Right hindlimb (tissue), 1 donor: ENCODE measurements at regions not wholly inside any gene's neighbourhood (a gene's known extent, or its start where the extent isn't known, plus 50 kb on each side); places are given as distances from the start of the nearest gene placed in this dataset.

Experiments
- DNase-seq: peaks from one replicate; pipeline ENCODE4 v3.0.0-alpha.2; 2018

- DNase-seq = no peak
Measured at GRCh38 chr5:110324876-110325275, 401.6 kb downstream of the TMEM232 start.

- no peak for DNase-seq
Measured at GRCh38 chr5:110329955-110330525, 396.4 kb downstream of the TMEM232 start.

- no peak for DNase-seq
Measured at GRCh38 chr5:110333384-110333783, 393.1 kb downstream of the TMEM232 start.

- no peak for DNase-seq
Measured at GRCh38 chr5:110335361-110336066, 391.0 kb downstream of the TMEM232 start.

- no peak for DNase-seq
Measured at GRCh38 chr5:110338341-110339083, 388.0 kb downstream of the TMEM232 start.

GRCh38 chr5:110339399-110339798, 387.1 kb downstream of the TMEM232 start:
- DNase-seq = no peak

GRCh38 chr5:110341836-110342235, 384.6 kb downstream of the TMEM232 start:
- no peak for DNase-seq

- no peak for DNase-seq
Measured at GRCh38 chr5:110342683-110343082, 383.8 kb downstream of the TMEM232 start.

GRCh38 chr5:110343616-110344015, 382.9 kb downstream of the TMEM232 start:
- DNase-seq = no peak

- DNase-seq = no peak
Measured at GRCh38 chr5:110345623-110346022, 380.8 kb downstream of the TMEM232 start.

GRCh38 chr5:110346893-110347358, 379.5 kb downstream of the TMEM232 start:
- no peak for DNase-seq

GRCh38 chr5:110347781-110348180, 378.7 kb downstream of the TMEM232 start:
- no peak for DNase-seq

GRCh38 chr5:110351430-110351829, 375.0 kb downstream of the TMEM232 start:
- DNase-seq = no peak

- peak; percentile 28 for DNase-seq
Measured at GRCh38 chr5:110354311-110354710, 372.2 kb downstream of the TMEM232 start.

GRCh38 chr5:110354915-110355644, 371.4 kb downstream of the TMEM232 start:
- DNase-seq = no peak

GRCh38 chr5:110356677-110357076, 369.8 kb downstream of the TMEM232 start:
- DNase-seq = no peak

- no peak for DNase-seq
Measured at GRCh38 chr5:110359221-110359620, 367.2 kb downstream of the TMEM232 start.

- DNase-seq = no peak
Measured at GRCh38 chr5:110361471-110361870, 365.0 kb downstream of the TMEM232 start.

GRCh38 chr5:110362261-110362660, 364.2 kb downstream of the TMEM232 start:
- no peak for DNase-seq

GRCh38 chr5:110366716-110367115, 359.8 kb downstream of the TMEM232 start:
- no peak for DNase-seq
